HEK293 (cell line): ENCODE measurements at regions not wholly inside any gene's neighbourhood (a gene's known extent, or its start where the extent isn't known, plus 50 kb on each side); places are given as distances from the start of the nearest gene placed in this dataset.

Source experiments
- CTCF ChIA-PET: fragments of 350-600 bp; formaldehyde crosslinking; extraction: SDS; loops from one replicate; lab custom pipeline; 2021; ENCODE audit warnings: antibody characterized with exemption; lab: Yijun Ruan, JAX
- POLR2A ChIA-PET: fragments of 300-600 bp; formaldehyde crosslinking; extraction: SDS; loops from one replicate; lab custom pipeline; 2020; ENCODE audit warnings: antibody characterized with exemption, inconsistent platforms; lab: Yijun Ruan, JAX
- H3K27ac ChIP-seq: fragments of 200-500 bp; sonication (Bioruptor generic); 2 replicates; pipeline ENCODE4 v1.5.1; 2014; ENCODE audit warnings: low read depth, low read length, control low read depth, inconsistent platforms; ENCODE audit errors: extremely low read depth
- H3K36me3 ChIP-seq, 2 experiments: fragments of 200-500 bp in 1 of 2; sonication (Bioruptor generic) in 1 of 2; 1 replicate in 1 of 2; 2 replicates in 1 of 2; pipeline ENCODE4 v1.5.1; 2014 to 2017; ENCODE audit warnings: inconsistent platforms in 2 of 2, low read length in 2 of 2; ENCODE audit not compliant: control insufficient read depth in 2 of 2, insufficient read depth in 1 of 2
- H3K4me1 ChIP-seq: fragments of 200-500 bp; sonication (Bioruptor generic); 2 replicates; pipeline ENCODE4 v1.5.1; 2014; ENCODE audit warnings: mild to moderate bottlenecking, low read length, inconsistent platforms; ENCODE audit not compliant: control insufficient read depth, insufficient read depth
- H3K4me3 ChIP-seq: 2 replicates; pipeline ENCODE4 v1.5.1; 2011; ENCODE audit warnings: low read depth, mild to moderate bottlenecking, control low read depth, low read length, moderate library complexity
- H3K9me3 ChIP-seq: fragments of 200-500 bp; sonication (Bioruptor generic); 2 replicates; pipeline ENCODE4 v1.5.1; 2014; ENCODE audit warnings: low read depth, low read length, inconsistent platforms; ENCODE audit not compliant: control insufficient read depth, insufficient read depth
- CTCF ChIP-seq: fragments of 450-650 bp; formaldehyde crosslinking; IDR thresholded peaks from 2 replicates; pipeline ENCODE4 v1.5.1; 2016; ENCODE audit warnings: missing biosample characterization, missing genetic modification characterization
- KLF1 ChIP-seq: fragments of 450-650 bp; formaldehyde crosslinking; IDR thresholded peaks from 2 replicates; pipeline ENCODE4 v1.5.1; 2016; ENCODE audit warnings: missing biosample characterization, missing genetic modification characterization
- ZFP37 ChIP-seq: fragments of 450-650 bp; formaldehyde crosslinking; IDR thresholded peaks from 2 replicates; pipeline ENCODE4 v1.5.1; 2016; ENCODE audit warnings: missing biosample characterization, missing genetic modification characterization
- ZNF202 ChIP-seq: fragments of 450-650 bp; formaldehyde crosslinking; IDR thresholded peaks from 2 replicates; pipeline ENCODE4 v1.5.1; 2016; ENCODE audit warnings: missing biosample characterization, missing genetic modification characterization, borderline replicate concordance
- ZNF341 ChIP-seq: fragments of 450-650 bp; formaldehyde crosslinking; IDR thresholded peaks from 2 replicates; pipeline ENCODE4; 2016; ENCODE audit warnings: low read depth, missing biosample characterization, missing genetic modification characterization
- ZNF366 ChIP-seq: fragments of 450-650 bp; formaldehyde crosslinking; conservative IDR thresholded peaks from 2 replicates; pipeline ENCODE4 v1.5.1; 2016; ENCODE audit warnings: missing biosample characterization, missing genetic modification characterization
- ZNF391 ChIP-seq: fragments of 450-650 bp; formaldehyde crosslinking; IDR thresholded peaks from 2 replicates; pipeline ENCODE4 v1.5.1; 2016; ENCODE audit warnings: low read depth, missing biosample characterization, missing genetic modification characterization, borderline replicate concordance
- ZNF521 ChIP-seq: fragments of 450-650 bp; formaldehyde crosslinking; IDR thresholded peaks from 2 replicates; pipeline ENCODE4 v1.5.1; 2017; ENCODE audit warnings: missing biosample characterization, mild to moderate bottlenecking, missing genetic modification characterization
- ZNF544 ChIP-seq: fragments of 450-650 bp; formaldehyde crosslinking; IDR thresholded peaks from 2 replicates; pipeline ENCODE4 v1.5.0; 2017; ENCODE audit warnings: missing biosample characterization, missing genetic modification characterization
- ZNF596 ChIP-seq: fragments of 450-650 bp; IDR thresholded peaks from 2 replicates; pipeline ENCODE4 v1.5.0; 2018; ENCODE audit warnings: missing biosample characterization, mild to moderate bottlenecking, missing genetic modification characterization, moderate library complexity
- ZNF704 ChIP-seq: fragments of 450-650 bp; formaldehyde crosslinking; IDR thresholded peaks from 2 replicates; pipeline ENCODE4 v1.5.1; 2016; ENCODE audit warnings: missing biosample characterization, missing genetic modification characterization
- ZSCAN16 ChIP-seq: fragments of 450-650 bp; formaldehyde crosslinking; IDR thresholded peaks from 2 replicates; pipeline ENCODE4 v1.5.1; 2016; ENCODE audit warnings: missing biosample characterization, missing genetic modification characterization
- ZSCAN23 ChIP-seq: fragments of 450-650 bp; formaldehyde crosslinking; IDR thresholded peaks from 2 replicates; pipeline ENCODE4 v1.5.1; 2016; ENCODE audit warnings: missing biosample characterization, missing genetic modification characterization
- TF ChIP-seq, protein P1 (sequence below): fragments of 450-650 bp; formaldehyde crosslinking; IDR thresholded peaks from 2 replicates; pipeline ENCODE4 v1.5.1; 2016; ENCODE audit warnings: missing biosample characterization, missing genetic modification characterization
- TF ChIP-seq, protein P2 (sequence below): fragments of 450-650 bp; formaldehyde crosslinking; IDR thresholded peaks from 2 replicates; pipeline ENCODE4 v1.5.1; 2016; ENCODE audit warnings: missing biosample characterization, missing genetic modification characterization

DNA sequence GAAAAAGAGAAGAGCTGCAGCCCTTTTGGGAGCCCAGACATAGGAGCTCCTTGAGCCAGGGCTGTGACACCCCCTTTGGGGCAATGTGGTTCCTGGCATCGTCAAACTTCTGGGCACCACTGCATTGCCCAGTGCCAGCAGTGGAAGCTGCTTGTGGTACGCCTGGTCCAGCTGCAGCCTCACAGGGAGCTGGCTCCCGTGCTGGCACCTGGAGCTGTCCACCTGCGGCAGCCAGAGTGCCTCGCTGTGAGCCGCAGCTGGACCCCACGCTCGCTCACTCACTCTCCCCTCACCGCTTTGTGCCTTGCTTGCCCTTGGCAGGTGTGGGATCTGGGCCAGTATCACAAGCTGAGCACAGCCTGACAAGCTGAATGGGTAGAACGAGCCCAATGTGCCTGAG is 1150.8 kb upstream of the CDH6 start:
- Histone ChIP-seq H3K9me3 (no peaks in the 10 kb centered on the region), H3K4me3 (no peak overlapping the region), H3K4me1 (no peaks in the 10 kb centered on the region), H3K27ac (no peak overlapping the region), H3K36me3 (no peaks in the 10 kb centered on the region)
- no peak for TF ChIP-seq ZNF521 (tag by site-specific recombination)
- TF ChIP-seq ZFP37, result no peak
- TF ChIP-seq ZNF366 (tag by site-specific recombination), result no peak
- no peak for TF ChIP-seq ZNF341 (tag by site-specific recombination)
- TF ChIP-seq KLF1 (tag by site-specific recombination), result no peak
- no peak for TF ChIP-seq ZSCAN16
- no peak for TF ChIP-seq ZNF202
- TF ChIP-seq, protein P1, sequence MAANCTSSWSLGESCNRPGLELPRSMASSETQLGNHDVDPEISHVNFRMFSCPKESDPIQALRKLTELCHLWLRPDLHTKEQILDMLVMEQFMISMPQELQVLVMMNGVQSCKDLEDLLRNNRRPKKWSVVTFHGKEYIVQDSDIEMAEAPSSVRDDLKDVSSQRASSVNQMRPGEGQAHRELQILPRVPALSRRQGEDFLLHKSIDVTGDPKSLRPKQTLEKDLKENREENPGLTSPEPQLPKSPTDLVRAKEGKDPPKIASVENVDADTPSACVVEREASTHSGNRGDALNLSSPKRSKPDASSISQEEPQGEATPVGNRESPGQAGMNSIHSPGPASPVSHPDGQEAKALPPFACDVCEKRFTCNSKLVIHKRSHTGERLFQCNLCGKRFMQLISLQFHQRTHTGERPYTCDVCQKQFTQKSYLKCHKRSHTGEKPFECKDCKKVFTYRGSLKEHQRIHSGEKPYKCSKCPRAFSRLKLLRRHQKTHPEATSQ (tag by site-specific recombination), result no peak
- TF ChIP-seq ZNF544 (tag by site-specific recombination), result no peak
- TF ChIP-seq ZSCAN23 (tag by site-specific recombination), result no peak
- no peak for TF ChIP-seq CTCF
- TF ChIP-seq, protein P2, sequence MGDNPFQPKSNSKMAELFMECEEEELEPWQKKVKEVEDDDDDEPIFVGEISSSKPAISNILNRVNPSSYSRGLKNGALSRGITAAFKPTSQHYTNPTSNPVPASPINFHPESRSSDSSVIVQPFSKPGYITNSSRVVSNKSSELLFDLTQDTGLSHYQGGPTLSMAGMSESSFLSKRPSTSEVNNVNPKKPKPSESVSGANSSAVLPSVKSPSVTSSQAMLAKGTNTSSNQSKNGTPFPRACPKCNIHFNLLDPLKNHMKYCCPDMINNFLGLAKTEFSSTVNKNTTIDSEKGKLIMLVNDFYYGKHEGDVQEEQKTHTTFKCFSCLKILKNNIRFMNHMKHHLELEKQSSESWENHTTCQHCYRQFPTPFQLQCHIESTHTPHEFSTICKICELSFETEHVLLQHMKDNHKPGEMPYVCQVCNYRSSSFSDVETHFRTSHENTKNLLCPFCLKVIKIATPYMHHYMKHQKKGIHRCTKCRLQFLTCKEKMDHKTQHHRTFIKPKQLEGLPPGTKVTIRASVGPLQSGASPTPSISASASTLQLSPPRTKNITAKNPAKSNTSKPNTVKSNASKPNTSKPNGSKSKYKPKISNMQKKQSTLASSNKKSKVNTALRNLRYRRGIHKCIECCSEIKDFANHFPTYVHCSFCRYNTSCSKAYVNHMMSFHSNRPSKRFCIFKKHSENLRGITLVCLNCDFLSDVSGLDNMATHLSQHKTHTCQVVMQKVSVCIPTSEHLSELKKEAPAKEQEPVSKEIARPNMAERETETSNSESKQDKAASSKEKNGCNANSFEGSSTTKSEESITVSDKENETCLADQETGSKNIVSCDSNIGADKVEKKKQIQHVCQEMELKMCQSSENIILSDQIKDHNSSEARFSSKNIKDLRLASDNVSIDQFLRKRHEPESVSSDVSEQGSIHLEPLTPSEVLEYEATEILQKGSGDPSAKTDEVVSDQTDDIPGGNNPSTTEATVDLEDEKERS (tag by site-specific recombination), result no peak
- ChIA-PET CTCF (interaction anchor here (0.7 to 1.3 kb wide), 2 partner anchors 723 to 1185 kb away, joined by 3 to 6 read pairs; no protein-coding TSS in a partner anchor), POLR2A (no interaction called here)

- Histone ChIP-seq H3K27ac (no peak overlapping the region), H3K36me3 (no peaks in the 10 kb centered on the region), H3K4me1 (no peaks in the 10 kb centered on the region), H3K4me3 (no peak overlapping the region), H3K9me3 (no peaks in the 10 kb centered on the region)
- POLR2A ChIA-PET, result no interaction called here
- CTCF ChIA-PET, result interaction anchor here (0.6 to 2.7 kb wide), 6 partner anchors 8 to 1413 kb away, joined by 3 to 24 read pairs (median 6); no protein-coding TSS in a partner anchor
- TF ChIP-seq ZNF544 (tag by site-specific recombination) (no peak), ZNF391 (no peak), ZNF704 (tag by site-specific recombination) (no peak), ZNF596 (tag by site-specific recombination) (no peak)
Measured at GRCh38 chr5:30041831-30042385, 1151.6 kb upstream of the CDH6 start.
